Peyer's patch (tissue), 4 donors: ENCODE measurements at regions not wholly inside any gene's neighbourhood (a gene's known extent, or its start where the extent isn't known, plus 50 kb on each side); places are given as distances from the start of the nearest gene placed in this dataset.

ENCODE experiments used
- DNase-seq, 3 donors: peaks; one replicate each; pipeline ENCODE4 v3.0.0-alpha.2; 2017 to 2019
- H3K27ac ChIP-seq, 4 donors: fragments of 200-600 bp; sonication (generic); one replicate each; pipeline ENCODE4 v1.5.1; 2016 to 2019
- H3K27me3 ChIP-seq, 2 donors: fragments of 200-600 bp; sonication (generic); one replicate each; pipeline ENCODE4 v1.5.1; 2019
- H3K36me3 ChIP-seq, 3 donors: fragments of 200-600 bp; sonication (generic); one replicate each; pipeline ENCODE4 v1.5.1; 2016 to 2019
- H3K4me1 ChIP-seq, 4 donors: fragments of 200-600 bp; sonication (generic); one replicate each; pipeline ENCODE4 v1.5.1; 2016 to 2019
- H3K4me3 ChIP-seq, 4 donors: fragments of 200-600 bp; sonication (generic); 1 replicate in 3 of 4; 2 replicates in 1 of 4; pipeline ENCODE4 v1.5.1; 2016 to 2019; ENCODE audit warnings: mild to moderate bottlenecking in 1 of 4
- H3K9me3 ChIP-seq, 4 donors: fragments of 200-600 bp; sonication (generic); one replicate each; pipeline ENCODE4 v1.5.1; 2016 to 2019; ENCODE audit warnings: mild to moderate bottlenecking in 1 of 4
- POLR2A ChIP-seq, 2 donors: fragments of 450-650 bp; IDR thresholded peaks; one replicate each; pipeline ENCODE4 v1.5.1; 2017; ENCODE audit warnings: antibody characterized with exemption in 2 of 2, mild to moderate bottlenecking in 2 of 2, moderate library complexity in 2 of 2
- TF ChIP-seq, protein P1 (sequence below), 6 experiments: fragments of 450-650 bp in 4 of 6; fragments of 200-600 bp in 2 of 6; sonication (generic) in 1 of 6; IDR thresholded peaks; one replicate each; pipeline ENCODE4 v1.5.1; 2017 to 2019; ENCODE audit warnings: antibody characterized with exemption in 6 of 6, mild to moderate bottlenecking in 3 of 6, moderate library complexity in 1 of 6

DNA sequence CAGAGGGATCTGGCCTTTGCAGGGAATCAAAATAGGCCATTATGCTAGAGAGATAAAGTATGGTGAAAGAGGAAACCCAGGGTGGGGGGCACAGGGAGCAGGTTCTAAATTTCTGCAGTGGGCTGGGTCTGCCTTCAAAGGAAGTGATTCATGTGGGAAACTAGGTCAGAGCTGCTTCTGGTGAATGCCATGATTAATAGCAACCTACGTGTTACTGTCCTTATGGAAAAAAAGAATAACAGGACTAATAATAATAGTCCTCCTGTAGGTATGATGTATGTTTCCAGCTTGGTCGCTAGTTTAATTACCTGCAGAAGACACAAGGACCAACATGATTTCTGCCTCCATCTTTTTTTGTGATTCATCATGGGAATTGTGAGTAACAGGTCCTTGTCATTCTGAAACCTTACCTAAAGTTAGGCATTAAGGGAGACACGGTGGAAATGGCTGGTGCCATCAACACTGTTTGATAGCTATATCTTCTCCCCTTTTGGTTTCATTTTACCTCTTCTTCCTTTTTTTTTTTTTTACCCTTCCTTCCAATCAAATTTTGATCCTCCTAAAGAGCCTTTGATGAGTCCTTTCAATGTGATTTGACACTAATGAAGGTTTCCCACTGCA, 180.4 kb downstream of the CPEB2 start:
- TF ChIP-seq, protein P1, sequence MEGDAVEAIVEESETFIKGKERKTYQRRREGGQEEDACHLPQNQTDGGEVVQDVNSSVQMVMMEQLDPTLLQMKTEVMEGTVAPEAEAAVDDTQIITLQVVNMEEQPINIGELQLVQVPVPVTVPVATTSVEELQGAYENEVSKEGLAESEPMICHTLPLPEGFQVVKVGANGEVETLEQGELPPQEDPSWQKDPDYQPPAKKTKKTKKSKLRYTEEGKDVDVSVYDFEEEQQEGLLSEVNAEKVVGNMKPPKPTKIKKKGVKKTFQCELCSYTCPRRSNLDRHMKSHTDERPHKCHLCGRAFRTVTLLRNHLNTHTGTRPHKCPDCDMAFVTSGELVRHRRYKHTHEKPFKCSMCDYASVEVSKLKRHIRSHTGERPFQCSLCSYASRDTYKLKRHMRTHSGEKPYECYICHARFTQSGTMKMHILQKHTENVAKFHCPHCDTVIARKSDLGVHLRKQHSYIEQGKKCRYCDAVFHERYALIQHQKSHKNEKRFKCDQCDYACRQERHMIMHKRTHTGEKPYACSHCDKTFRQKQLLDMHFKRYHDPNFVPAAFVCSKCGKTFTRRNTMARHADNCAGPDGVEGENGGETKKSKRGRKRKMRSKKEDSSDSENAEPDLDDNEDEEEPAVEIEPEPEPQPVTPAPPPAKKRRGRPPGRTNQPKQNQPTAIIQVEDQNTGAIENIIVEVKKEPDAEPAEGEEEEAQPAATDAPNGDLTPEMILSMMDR (IDR thresholded peaks at IDR 0.05) = no peak
- no peak for TF ChIP-seq POLR2A (IDR thresholded peaks at IDR 0.05)
- no peaks in the 10 kb centered on the region for H3K36me3 ChIP-seq
- no peak for DNase-seq
- H3K27me3 ChIP-seq = no peaks in the 10 kb centered on the region
- no peaks in the 10 kb centered on the region for H3K9me3 ChIP-seq
- H3K27ac ChIP-seq = no peak overlapping the region
- H3K4me3 ChIP-seq = no peak overlapping the region
- no peaks in the 10 kb centered on the region for H3K4me1 ChIP-seq

DNA sequence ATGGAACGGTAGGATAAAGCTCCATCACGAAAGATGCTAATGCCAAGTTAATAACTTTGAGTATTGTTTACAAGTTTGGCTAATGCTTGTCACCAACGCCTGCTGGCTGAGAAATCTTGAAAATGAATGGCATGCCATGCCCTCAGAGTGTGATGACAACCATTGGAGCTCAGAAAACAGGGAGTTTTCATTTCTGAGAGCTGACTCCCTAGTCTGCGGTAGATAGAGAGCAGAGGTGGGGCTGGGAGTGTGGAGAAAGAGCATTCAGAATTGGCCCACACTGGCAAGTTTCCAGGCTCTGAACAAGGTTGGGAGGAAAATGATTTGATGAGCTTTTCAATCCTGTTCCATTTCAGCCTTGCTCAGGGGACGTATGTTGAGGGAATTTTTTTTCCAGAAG, 183.9 kb downstream of the CPEB2 start:
- no peak overlapping the region for H3K27ac ChIP-seq
- H3K27me3 ChIP-seq = no peaks in the 10 kb centered on the region
- no peak overlapping the region for H3K4me3 ChIP-seq
- no peaks in the 10 kb centered on the region for H3K36me3 ChIP-seq
- TF ChIP-seq, protein P1 (IDR thresholded peaks at IDR 0.05) = no peak
- H3K9me3 ChIP-seq = no peaks in the 10 kb centered on the region
- no peaks in the 10 kb centered on the region for H3K4me1 ChIP-seq
- no peak for DNase-seq

DNA sequence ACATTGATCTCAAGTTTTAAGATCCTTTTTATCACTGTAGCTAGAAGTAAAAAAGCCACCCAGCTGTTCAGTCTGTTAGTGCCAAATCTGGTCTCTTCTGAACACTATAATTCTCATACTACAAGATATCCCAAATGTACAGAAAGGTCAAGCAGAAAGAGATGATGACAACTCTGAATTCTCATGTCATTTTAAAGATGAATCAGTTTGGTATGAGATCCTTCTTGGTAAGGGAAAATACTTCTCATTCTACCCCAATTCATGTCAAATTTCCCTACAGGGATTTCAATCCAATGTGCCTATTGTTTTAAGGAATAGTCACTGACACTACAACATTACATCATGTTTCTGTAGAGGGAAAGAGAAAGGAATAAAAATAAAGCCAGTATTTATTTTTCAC, 184.5 kb downstream of the CPEB2 start:
- no peaks in the 10 kb centered on the region for H3K9me3 ChIP-seq
- no peaks in the 10 kb centered on the region for H3K36me3 ChIP-seq
- no peak overlapping the region for H3K27ac ChIP-seq
- no peak for DNase-seq
- no peak overlapping the region for H3K4me3 ChIP-seq
- no peaks in the 10 kb centered on the region for H3K4me1 ChIP-seq
- TF ChIP-seq POLR2A (IDR thresholded peaks at IDR 0.05) = no peak
- TF ChIP-seq, protein P1 (IDR thresholded peaks at IDR 0.05) = no peak
- no peaks in the 10 kb centered on the region for H3K27me3 ChIP-seq

DNA sequence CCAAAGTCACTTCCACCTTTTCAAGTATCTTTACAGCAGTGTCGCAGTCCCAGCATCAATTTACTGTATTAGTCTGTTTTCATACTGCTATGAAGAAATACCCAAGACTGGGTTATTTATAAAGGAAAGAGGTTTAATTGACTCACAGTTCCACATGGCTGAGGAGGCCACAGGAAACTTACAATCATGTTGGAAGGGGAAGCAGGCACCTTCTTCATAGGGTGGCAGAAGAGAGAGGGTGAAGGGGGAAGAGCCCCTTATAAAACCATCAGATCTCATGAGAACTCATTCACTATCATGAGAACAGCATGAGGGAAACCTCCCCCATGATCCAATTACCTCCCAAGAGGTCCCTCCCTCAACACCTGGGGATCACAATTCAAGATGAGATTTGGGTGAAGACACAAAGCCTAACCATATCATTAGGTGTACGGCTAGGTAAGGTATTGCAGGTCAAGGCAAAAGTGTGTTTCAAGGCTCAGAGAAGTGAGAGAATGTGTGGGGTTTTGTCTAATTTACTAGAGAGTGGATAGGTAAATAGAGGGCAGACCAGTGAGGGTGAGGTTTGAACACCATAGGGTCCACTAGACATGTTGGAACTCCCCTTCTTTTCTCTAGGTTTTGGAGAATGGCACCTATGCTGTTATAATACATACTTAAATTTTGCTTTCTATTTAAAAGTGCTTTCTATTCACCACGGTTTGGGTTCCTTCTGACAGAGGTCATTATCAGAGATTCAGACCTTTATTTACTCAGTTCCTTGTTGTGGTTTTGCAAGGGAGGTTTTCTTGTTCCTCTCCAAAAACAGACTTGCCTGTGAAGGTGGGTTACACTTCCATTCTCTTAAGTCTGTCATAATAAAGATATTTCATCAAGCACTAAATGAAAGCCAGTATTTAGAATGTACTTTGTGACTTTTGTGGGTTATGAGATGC, 186.6 kb downstream of the CPEB2 start:
- no peak for DNase-seq
- no peak overlapping the region for H3K4me3 ChIP-seq
- H3K36me3 ChIP-seq = no peaks in the 10 kb centered on the region
- TF ChIP-seq POLR2A (IDR thresholded peaks at IDR 0.05) = no peak
- TF ChIP-seq, protein P1 (IDR thresholded peaks at IDR 0.05) = no peak
- H3K27ac ChIP-seq = no peak overlapping the region
- no peaks in the 10 kb centered on the region for H3K4me1 ChIP-seq
- H3K27me3 ChIP-seq = no peaks in the 10 kb centered on the region
- no peaks in the 10 kb centered on the region for H3K9me3 ChIP-seq

DNA sequence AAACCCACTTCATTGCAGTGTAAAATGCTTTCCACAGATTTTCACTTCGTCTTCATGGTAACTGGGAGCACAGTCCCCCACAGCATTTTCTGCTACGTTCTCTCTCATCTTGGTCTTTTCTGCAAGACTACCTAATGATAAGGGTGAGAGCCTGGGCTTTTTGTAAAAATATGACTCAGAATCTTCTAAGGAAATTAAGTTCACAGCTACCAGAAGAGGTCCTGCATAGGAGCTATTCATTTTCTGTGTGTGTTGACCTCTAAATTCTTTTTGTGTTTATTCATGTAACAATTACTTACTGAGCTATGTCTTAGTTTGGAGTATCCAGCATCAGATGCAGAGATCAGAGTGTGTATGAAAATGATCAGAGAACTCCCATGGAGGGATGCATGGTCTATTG, 192.2 kb downstream of the CPEB2 start:
- no peak overlapping the region for H3K27ac ChIP-seq
- no peak for DNase-seq
- TF ChIP-seq POLR2A (IDR thresholded peaks at IDR 0.05) = no peak
- TF ChIP-seq, protein P1 (IDR thresholded peaks at IDR 0.05) = no peak
- H3K27me3 ChIP-seq = no peaks in the 10 kb centered on the region
- no peak overlapping the region for H3K4me3 ChIP-seq
- no peaks in the 10 kb centered on the region for H3K9me3 ChIP-seq
- H3K36me3 ChIP-seq = no peaks in the 10 kb centered on the region
- H3K4me1 ChIP-seq = no peaks in the 10 kb centered on the region
